ENCODE measurements at regions not wholly inside any gene's neighbourhood (a gene's known extent, or its start where the extent isn't known, plus 50 kb on each side); places are given as distances from the start of the nearest gene placed in this dataset.

DNA sequence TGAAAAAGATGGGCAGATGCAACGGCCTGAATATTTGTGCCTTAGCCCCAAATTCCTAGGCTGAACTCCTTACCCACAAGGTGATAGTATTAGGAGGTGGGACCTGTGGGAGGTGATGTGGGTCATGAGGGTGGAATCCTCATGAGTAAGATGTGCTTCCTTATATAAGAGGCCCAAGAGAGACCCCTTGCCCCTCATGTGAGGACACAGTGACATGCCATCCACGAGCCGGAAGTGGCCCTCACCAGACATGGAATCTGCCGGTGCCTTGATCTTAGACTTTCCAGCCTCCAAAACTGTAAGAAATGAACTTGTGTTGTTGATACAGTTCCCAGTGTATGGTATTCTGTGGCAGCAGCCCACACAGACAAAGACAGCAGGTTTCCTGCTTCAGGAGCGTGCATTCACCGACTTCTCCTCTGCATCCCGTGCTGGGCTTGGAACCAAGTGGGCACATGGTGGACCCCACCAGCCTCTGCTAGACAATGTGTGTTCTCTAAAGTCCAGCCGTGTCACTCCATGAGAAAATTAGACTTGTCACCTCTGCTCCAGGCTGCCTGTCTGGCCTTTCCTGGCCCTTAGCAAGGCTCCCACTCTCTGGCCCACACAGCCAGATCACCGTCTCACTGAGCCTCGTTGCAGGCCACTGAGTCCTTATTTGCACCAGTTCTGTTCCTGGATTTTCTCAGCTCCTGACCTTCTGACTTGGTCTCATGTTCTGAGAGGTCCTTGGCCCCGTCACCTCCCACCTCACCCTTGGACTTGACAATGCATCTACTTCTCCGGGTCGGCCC is 52.9 kb upstream of the CACUL1 start (continued):
- no peak for TF ChIP-seq EZH2 (IDR thresholded peaks at IDR 0.05; ENCODE audit: low read depth, low read length, severe bottlenecking)
- TF ChIP-seq ASH2L (IDR thresholded peaks at IDR 0.05; ENCODE audit: low read length), result no peak
- no peak for TF ChIP-seq CREB1 (IDR thresholded peaks at IDR 0.05)
- TF ChIP-seq TEAD4 (IDR thresholded peaks at IDR 0.05; ENCODE audit: low read depth, low read length), result no peak
- TF ChIP-seq FOSL1 (IDR thresholded peaks at IDR 0.05; ENCODE audit: insufficient read depth, low read depth, low read length), result no peak
- TF ChIP-seq BRCA1 (IDR thresholded peaks at IDR 0.05; ENCODE audit: low read depth, low read length), result no peak
- TF ChIP-seq BACH1 (IDR thresholded peaks at IDR 0.05; ENCODE audit: low read length), result no peak
- no peak for TF ChIP-seq HDAC2 (IDR thresholded peaks at IDR 0.05; ENCODE audit: borderline replicate concordance in 1 of 2, low read depth in 2 of 2, low read length in 2 of 2)

Measured in H1 (cell line).